ENCODE measurements at regions not wholly inside any gene's neighbourhood (a gene's known extent, or its start where the extent isn't known, plus 50 kb on each side); places are given as distances from the start of the nearest gene placed in this dataset.

- no peaks in the 10 kb centered on the region for H3K9me2 ChIP-seq (replicated peaks; ENCODE audit: low read depth, low read length)
- H2AFZ ChIP-seq (ENCODE audit: low read length): no peak overlapping the region
- no peaks in the 10 kb centered on the region for H3K36me3 ChIP-seq (ENCODE audit: insufficient read depth, low read length)
- H4K20me1 ChIP-seq (ENCODE audit: insufficient read depth, low read length, poor library complexity, severe bottlenecking): no peaks in the 10 kb centered on the region
- no peak overlapping the region for H3K4me3 ChIP-seq (ENCODE audit: low read length, poor library complexity, severe bottlenecking)
- no peak overlapping the region for H3K4me2 ChIP-seq (ENCODE audit: low read depth, low read length, poor library complexity, severe bottlenecking)
- TF ChIP-seq EZH2phosphoT487 (IDR thresholded peaks at IDR 0.05; ENCODE audit: borderline replicate concordance) (no peak), CTCF (conservative IDR thresholded peaks at IDR 0.05; ENCODE audit: low read length) (no peak)
- no peaks in the 10 kb centered on the region for H3K79me2 ChIP-seq (ENCODE audit: insufficient read depth, low read length)
- H3K27me3 ChIP-seq (ENCODE audit: insufficient read depth, low read length, poor library complexity, severe bottlenecking): no peaks in the 10 kb centered on the region
- H3K9ac ChIP-seq (ENCODE audit: low read depth, low read length, poor library complexity, severe bottlenecking): no peak overlapping the region
- no peaks in the 10 kb centered on the region for H3F3A ChIP-seq (ENCODE audit: low read depth)
- H3K4me1 ChIP-seq (ENCODE audit: insufficient read depth, low read length, poor library complexity, severe bottlenecking): no peaks in the 10 kb centered on the region
- no peaks in the 10 kb centered on the region for H3K9me3 ChIP-seq (ENCODE audit: insufficient read depth, low read depth, low read length)
Observed at GRCh38 chr2:65864619-65865018, 432.2 kb upstream of the SPRED2 start.

GRCh38 chr2:65863713-65864112 lies 431.3 kb upstream of the SPRED2 start:
- H2AFZ ChIP-seq (ENCODE audit: low read length): no peak overlapping the region
- no peaks in the 10 kb centered on the region for H3K79me2 ChIP-seq (ENCODE audit: insufficient read depth, low read length)
- no peaks in the 10 kb centered on the region for H4K20me1 ChIP-seq (ENCODE audit: insufficient read depth, low read length, poor library complexity, severe bottlenecking)
- H3K9me3 ChIP-seq (ENCODE audit: insufficient read depth, low read depth, low read length): no peaks in the 10 kb centered on the region
- TF ChIP-seq CTCF (conservative IDR thresholded peaks at IDR 0.05; ENCODE audit: low read length): no peak
- no peak for TF ChIP-seq EZH2phosphoT487 (IDR thresholded peaks at IDR 0.05; ENCODE audit: borderline replicate concordance)
- no peaks in the 10 kb centered on the region for H3K9me2 ChIP-seq (replicated peaks; ENCODE audit: low read depth, low read length)
- no peak overlapping the region for H3K9ac ChIP-seq (ENCODE audit: low read depth, low read length, poor library complexity, severe bottlenecking)
- H3K27me3 ChIP-seq (ENCODE audit: insufficient read depth, low read length, poor library complexity, severe bottlenecking): no peaks in the 10 kb centered on the region
- no peak overlapping the region for H3K4me3 ChIP-seq (ENCODE audit: low read length, poor library complexity, severe bottlenecking)
- H3F3A ChIP-seq (ENCODE audit: low read depth): no peaks in the 10 kb centered on the region
- H3K4me1 ChIP-seq (ENCODE audit: insufficient read depth, low read length, poor library complexity, severe bottlenecking): no peaks in the 10 kb centered on the region
- H3K36me3 ChIP-seq (ENCODE audit: insufficient read depth, low read length): no peaks in the 10 kb centered on the region
- no peak overlapping the region for H3K4me2 ChIP-seq (ENCODE audit: low read depth, low read length, poor library complexity, severe bottlenecking)

GRCh38 chr2:65856928-65857327 lies 424.5 kb upstream of the SPRED2 start:
- Histone ChIP-seq H3K27me3 (ENCODE audit: insufficient read depth, low read length, poor library complexity, severe bottlenecking) (no peaks in the 10 kb centered on the region), H3K9ac (ENCODE audit: low read depth, low read length, poor library complexity, severe bottlenecking) (no peak overlapping the region), H3K9me3 (ENCODE audit: insufficient read depth, low read depth, low read length) (no peaks in the 10 kb centered on the region), H2AFZ (ENCODE audit: low read length) (no peak overlapping the region), H3K9me2 (replicated peaks; ENCODE audit: low read depth, low read length) (0 out of 2 replicates have a peak, but pooled peaks cover 4% of the 10 kb centered on the region), H3K79me2 (ENCODE audit: insufficient read depth, low read length) (no peaks in the 10 kb centered on the region), H3K36me3 (ENCODE audit: insufficient read depth, low read length) (no peaks in the 10 kb centered on the region), H3F3A (ENCODE audit: low read depth) (no peaks in the 10 kb centered on the region), H4K20me1 (ENCODE audit: insufficient read depth, low read length, poor library complexity, severe bottlenecking) (no peaks in the 10 kb centered on the region), H3K4me3 (ENCODE audit: low read length, poor library complexity, severe bottlenecking) (no peak overlapping the region), H3K4me1 (ENCODE audit: insufficient read depth, low read length, poor library complexity, severe bottlenecking) (no peaks in the 10 kb centered on the region), H3K4me2 (ENCODE audit: low read depth, low read length, poor library complexity, severe bottlenecking) (no peak overlapping the region)
- TF ChIP-seq EZH2phosphoT487 (IDR thresholded peaks at IDR 0.05; ENCODE audit: borderline replicate concordance) (no peak), CTCF (conservative IDR thresholded peaks at IDR 0.05; ENCODE audit: low read length) (no peak)

All from Loucy (cell line).